IMR-90 (cell line): ENCODE measurements at regions not wholly inside any gene's neighbourhood (a gene's known extent, or its start where the extent isn't known, plus 50 kb on each side); places are given as distances from the start of the nearest gene placed in this dataset.
"Not testable (repeated sequence)": the region's sequence is repeated elsewhere in the genome, so short reads cannot be mapped to it uniquely, and the experiment has no call there.

ENCODE experiments used
- ATAC-seq: fragments of 200-7000 bp; cut with Tn5 transposase; 2 replicates; pipeline ENCODE4 v1.9.1; 2020; ENCODE audit warnings: low read depth, mild to moderate bottlenecking, moderate library complexity
- BruUV-seq: library from RNA; stranded (reverse); fragments of 400-500 nt; replicated peaks from 2 replicates; lab custom pipeline; 2021; lab: Mats Ljungman, UMichigan
- CTCF ChIA-PET: fragments of 300-600 bp; formaldehyde crosslinking; extraction: SDS; loops from one replicate; lab custom pipeline; 2021; ENCODE audit warnings: antibody characterized with exemption; lab: Yijun Ruan, JAX
- POLR2A ChIA-PET: fragments of 300-600 bp; sonication (Branson Sonifier 250); formaldehyde crosslinking; loops from one replicate; lab custom pipeline; 2022; ENCODE audit warnings: antibody characterized with exemption; ENCODE audit not compliant: unreplicated experiment; lab: Charles Lee
- DNase-seq: peaks from one replicate; pipeline ENCODE4 v3.0.0; 2013
- H2AFZ ChIP-seq: replicated peaks from 2 replicates; pipeline ENCODE3; 2013; ENCODE audit warnings: low read length, mild to moderate bottlenecking; ENCODE audit not compliant: poor library complexity
- H2AK5ac ChIP-seq: 2 replicates; pipeline ENCODE4 v1.6.1; 2013; ENCODE audit warnings: low read depth, low read length, inconsistent platforms
- H2AK9ac ChIP-seq: replicated peaks from 2 replicates; pipeline ENCODE3; 2013; ENCODE audit warnings: mild to moderate bottlenecking, low read depth, low read length, moderate library complexity; ENCODE audit not compliant: poor library complexity
- H2BK120ac ChIP-seq: 2 replicates; pipeline ENCODE4 v1.6.1; 2013; ENCODE audit warnings: low read depth, low read length, inconsistent platforms
- H2BK15ac ChIP-seq: 3 replicates; pipeline ENCODE4 v1.6.1; 2013; ENCODE audit warnings: low read depth, low read length, inconsistent platforms
- H2BK20ac ChIP-seq: 2 replicates; pipeline ENCODE4 v1.6.1; 2013; ENCODE audit warnings: low read depth, mild to moderate bottlenecking, inconsistent platforms, low read length, moderate library complexity
- H2BK5ac ChIP-seq: 2 replicates; pipeline ENCODE4 v1.6.1; 2013; ENCODE audit warnings: mild to moderate bottlenecking, low read depth, low read length, inconsistent platforms; ENCODE audit not compliant: poor library complexity, severe bottlenecking
- H3K14ac ChIP-seq: replicated peaks from 2 replicates; pipeline ENCODE4 v1.6.1; 2013; ENCODE audit warnings: low read depth, low read length, inconsistent platforms
- H3K18ac ChIP-seq: 2 replicates; pipeline ENCODE4 v1.6.1; 2013; ENCODE audit warnings: low read depth, low read length, control low read depth
- H3K23ac ChIP-seq: 2 replicates; pipeline ENCODE4 v1.6.1; 2013; ENCODE audit warnings: low read depth, low read length, inconsistent platforms
- H3K27ac ChIP-seq: 2 replicates; pipeline ENCODE4 v1.5.1; 2013; ENCODE audit warnings: mild to moderate bottlenecking, control low read depth, low read length; ENCODE audit not compliant: insufficient read depth
- H3K27me3 ChIP-seq: 2 replicates; pipeline ENCODE4 v1.6.1; 2013; ENCODE audit warnings: low read length; ENCODE audit not compliant: control insufficient read depth, insufficient read depth
- H3K36me3 ChIP-seq: 2 replicates; pipeline ENCODE4 v1.6.1; 2013; ENCODE audit warnings: low read length, mixed read lengths; ENCODE audit not compliant: control insufficient read depth, insufficient read depth
- H3K4ac ChIP-seq: 2 replicates; pipeline ENCODE4 v1.6.1; 2013; ENCODE audit warnings: low read depth, low read length, inconsistent platforms
- H3K4me1 ChIP-seq: 2 replicates; pipeline ENCODE4 v1.6.1; 2013; ENCODE audit warnings: low read length, mixed read lengths; ENCODE audit not compliant: control insufficient read depth, insufficient read depth
- H3K4me2 ChIP-seq: 2 replicates; pipeline ENCODE4 v1.6.1; 2013; ENCODE audit warnings: low read depth, mild to moderate bottlenecking, control low read depth, low read length, moderate library complexity
- H3K4me3 ChIP-seq: 2 replicates; pipeline ENCODE4 v1.5.1; 2013; ENCODE audit warnings: low read depth, mild to moderate bottlenecking, control low read depth, low read length, moderate library complexity; ENCODE audit not compliant: insufficient read depth
- H3K56ac ChIP-seq: 2 replicates; pipeline ENCODE4 v1.6.1; 2013; ENCODE audit warnings: low read length, inconsistent platforms; ENCODE audit not compliant: insufficient read depth; ENCODE audit errors: extremely low read depth
- H3K79me1 ChIP-seq, 2 experiments: 2 replicates each; pipeline ENCODE4 v1.6.1; 2013; ENCODE audit warnings: low read length in 2 of 2, inconsistent platforms in 1 of 2, low read depth in 1 of 2
- H3K9ac ChIP-seq: 2 replicates; pipeline ENCODE4 v1.6.1; 2013; ENCODE audit warnings: low read depth, low read length, control low read depth
- H3K9me1 ChIP-seq: 2 replicates; pipeline ENCODE4 v1.6.1; 2013; ENCODE audit warnings: low read length, inconsistent platforms; ENCODE audit not compliant: insufficient read depth
- H3K9me3 ChIP-seq: 2 replicates; pipeline ENCODE4 v1.6.1; 2013; ENCODE audit warnings: low read length; ENCODE audit not compliant: control insufficient read depth, insufficient read depth
- H4K20me1 ChIP-seq: 2 replicates; pipeline ENCODE4 v1.6.1; 2013; ENCODE audit warnings: low read length, inconsistent platforms; ENCODE audit not compliant: insufficient read depth
- H4K5ac ChIP-seq: 2 replicates; pipeline ENCODE4 v1.6.1; 2013; ENCODE audit warnings: mild to moderate bottlenecking, low read depth, low read length, control low read depth
- H4K8ac ChIP-seq, 2 experiments: 2 replicates each; pipeline ENCODE4 v1.6.1; 2013; ENCODE audit warnings: low read depth in 2 of 2, low read length in 2 of 2, control low read depth in 1 of 2, inconsistent platforms in 1 of 2
- H4K91ac ChIP-seq: 2 replicates; pipeline ENCODE4 v1.6.1; 2013; ENCODE audit warnings: low read depth, low read length, inconsistent platforms; ENCODE audit not compliant: insufficient read depth
- WGBS, 2 experiments: methylation state at CpG; one replicate each; pipeline versions ENCODE4 v1.1.5 to v1.1.7; 2013; ENCODE audit warnings: missing lambda C conversion rate in 2 of 2; ENCODE audit not compliant: insufficient read length in 1 of 2; ENCODE audit errors: extremely low coverage in 2 of 2; 5-methylcytosine and 5-hydroxymethylcytosine counted together
- dilution Hi-C: fragments of 300-500 bp; cut with HindIII; formaldehyde crosslinking; loops from one replicate; pipeline ENCODE4 v1.14.3; 2018; ENCODE audit warnings: low sequenced_read_pairs; ENCODE audit not compliant: unreplicated experiment
- in situ Hi-C: fragments of 300-500 bp; cut with MboI; formaldehyde crosslinking; loops from 3 replicates; pipeline ENCODE4 v1.14.3; 2019; ENCODE audit warnings: low sequenced_read_pairs, inconsistent platforms, mixed read lengths
- intact Hi-C: fragments of 100-400 bp; cut with micrococcal nuclease; formaldehyde crosslinking; loops from 2 replicates; pipeline ENCODE4 v1.10.0; 2022

- H3K9ac ChIP-seq, DNase-seq, H4K20me1 ChIP-seq, H3K4me2 ChIP-seq, POLR2A ChIA-PET, H2BK15ac ChIP-seq, H3K4ac ChIP-seq, H2AK9ac ChIP-seq, H2BK5ac ChIP-seq, H3K18ac ChIP-seq, H3K36me3 ChIP-seq, H3K27me3 ChIP-seq, H2BK20ac ChIP-seq, H4K5ac ChIP-seq, H3K9me3 ChIP-seq, H3K9me1 ChIP-seq, H2AK5ac ChIP-seq, CTCF ChIA-PET, intact Hi-C loops, H4K8ac ChIP-seq, H3K4me1 ChIP-seq, H4K91ac ChIP-seq, BruUV-seq, H3K4me3 ChIP-seq, H3K23ac ChIP-seq, H2BK120ac ChIP-seq, H3K56ac ChIP-seq, dilution Hi-C loops, in situ Hi-C loops, H2AFZ ChIP-seq, H3K79me1 ChIP-seq, ATAC-seq, H3K27ac ChIP-seq, H3K14ac ChIP-seq: not testable (repeated sequence)
- WGBS, 2 experiments: 93% methylated on average over 3 of the region's 16 CpGs; no CpG with 5 or more reads in 1 of the 2 experiments
Observed at GRCh38 chr12:89266574-89267188, 85.6 kb downstream of the DUSP6 start.
